Gastrocnemius medialis (tissue), 4 donors: ENCODE measurements at regions not wholly inside any gene's neighbourhood (a gene's known extent, or its start where the extent isn't known, plus 50 kb on each side); places are given as distances from the start of the nearest gene placed in this dataset.

Experiments
- ATAC-seq, 2 donors: fragments of 150-250 bp; one replicate each; pipeline ENCODE4 v1.9.1; 2016
- DNase-seq, 2 donors: peaks; one replicate each; pipeline ENCODE4 v3.0.0-alpha.2; 2019
- H3K27ac ChIP-seq, 4 donors: fragments of 200-600 bp; sonication (generic); 1 replicate in 1 of 4; 2 replicates in 3 of 4; pipeline ENCODE4 v1.5.1; 2016 to 2018; ENCODE audit warnings: mild to moderate bottlenecking in 2 of 4, moderate library complexity in 1 of 4
- H3K27me3 ChIP-seq, 3 donors: fragments of 200-600 bp; sonication (generic) in 2 of 3; 1 replicate in 1 of 3; 2 replicates in 2 of 3; pipeline versions ENCODE4 v1.5.1 to v1.6.0; 2016 to 2019; ENCODE audit warnings: mild to moderate bottlenecking in 1 of 3, moderate library complexity in 1 of 3
- H3K36me3 ChIP-seq, 2 donors: fragments of 200-600 bp; sonication (generic) in 1 of 2; one replicate each; pipeline ENCODE4 v1.5.1; 2017 to 2018
- H3K4me1 ChIP-seq, 2 donors: fragments of 200-600 bp; sonication (generic) in 1 of 2; one replicate each; pipeline ENCODE4 v1.5.1; 2016 to 2017; ENCODE audit warnings: mild to moderate bottlenecking in 2 of 2
- H3K4me3 ChIP-seq, 4 donors: fragments of 200-600 bp; sonication (generic) in 3 of 4; 1 replicate in 1 of 4; 2 replicates in 3 of 4; pipeline ENCODE4 v1.5.1; 2016 to 2019; ENCODE audit warnings: mild to moderate bottlenecking in 2 of 4
- H3K9me3 ChIP-seq, 3 donors: fragments of 200-600 bp; sonication (generic) in 2 of 3; 1 replicate in 1 of 3; 2 replicates in 2 of 3; pipeline ENCODE4 v1.5.1; 2016 to 2019
- CTCF ChIP-seq, 5 experiments: fragments of 450-650 bp in 3 of 5; fragments of 200-600 bp in 2 of 5; sonication (generic) in 2 of 5; IDR thresholded peaks in 4 of 5; conservative IDR thresholded peaks in 1 of 5; 1 replicate in 4 of 5; 2 replicates in 1 of 5; pipeline ENCODE4 v1.5.1; 2016 to 2019; ENCODE audit warnings: antibody characterized with exemption in 5 of 5, mild to moderate bottlenecking in 3 of 5, moderate library complexity in 3 of 5
- POLR2A ChIP-seq, 2 donors: fragments of 450-650 bp; IDR thresholded peaks; one replicate each; pipeline ENCODE4 v1.6.1; 2017; ENCODE audit warnings: antibody characterized with exemption in 2 of 2, mild to moderate bottlenecking in 2 of 2, moderate library complexity in 2 of 2
- in situ Hi-C, 4 donors: fragments of 200-750 bp; cut with MboI; loops; one replicate each; pipeline versions ENCODE4 v1.15.0 to v1.8.0; 2017; ENCODE audit warnings: low sequenced_read_pairs in 4 of 4
- intact Hi-C: fragments of 100-400 bp; cut with DNase I; formaldehyde crosslinking; loops from one replicate; pipeline ENCODE4 v1.15.1; 2023; ENCODE audit warnings: low total_unique reads

- H3K4me3 ChIP-seq: no peak overlapping the region
- H3K27ac ChIP-seq: no peak overlapping the region
- H3K9me3 ChIP-seq: no peaks in the 10 kb centered on the region
- no peaks in the 10 kb centered on the region for H3K4me1 ChIP-seq
- no peak for ATAC-seq
- H3K36me3 ChIP-seq: no peaks in the 10 kb centered on the region
- intact Hi-C loops: no loop called here
- TF ChIP-seq POLR2A (IDR thresholded peaks at IDR 0.05) (no peak), CTCF (IDR thresholded peaks at IDR 0.05 in 4 of 5, conservative IDR thresholded peaks at IDR 0.05 in 1 of 5) (no peak)
- H3K27me3 ChIP-seq: no peaks in the 10 kb centered on the region
- in situ Hi-C loops: loop anchor here in 1 of 4 donors (10.0 kb wide), 1 partner anchor 528 kb away; no protein-coding TSS in a partner anchor
- no peak for DNase-seq
These were observed 73.3 kb upstream of the AKAP13 start for GRCh38 chr15:85306946-85307686.

GRCh38 chr15:85307687-85308045 is 72.7 kb upstream of the AKAP13 start:
- Histone ChIP-seq H3K36me3 (no peaks in the 10 kb centered on the region), H3K27ac (no peak overlapping the region), H3K4me1 (no peaks in the 10 kb centered on the region), H3K9me3 (no peaks in the 10 kb centered on the region), H3K4me3 (no peak overlapping the region), H3K27me3 (no peaks in the 10 kb centered on the region)
- ATAC-seq (no peak), DNase-seq (no peak)
- TF ChIP-seq CTCF (IDR thresholded peaks at IDR 0.05 in 4 of 5, conservative IDR thresholded peaks at IDR 0.05 in 1 of 5) (no peak), POLR2A (IDR thresholded peaks at IDR 0.05) (no peak)
- in situ Hi-C loops: loop anchor here in 1 of 4 donors (10.0 kb wide), 1 partner anchor 527 kb away; no protein-coding TSS in a partner anchor
- intact Hi-C loops: no loop called here

GRCh38 chr15:85311647-85312046 is 68.8 kb upstream of the AKAP13 start:
- DNase-seq: no peak
- in situ Hi-C loops: no loop called here
- H3K27ac ChIP-seq: no peak overlapping the region
- TF ChIP-seq POLR2A (IDR thresholded peaks at IDR 0.05) (no peak), CTCF (IDR thresholded peaks at IDR 0.05 in 4 of 5, conservative IDR thresholded peaks at IDR 0.05 in 1 of 5) (no peak)
- H3K9me3 ChIP-seq: no peaks in the 10 kb centered on the region
- H3K36me3 ChIP-seq: no peaks in the 10 kb centered on the region
- no peaks in the 10 kb centered on the region for H3K27me3 ChIP-seq
- intact Hi-C loops: no loop called here
- H3K4me1 ChIP-seq: no peaks in the 10 kb centered on the region
- ATAC-seq: no peak
- H3K4me3 ChIP-seq: no peak overlapping the region

GRCh38 chr15:85312486-85312885 is 67.9 kb upstream of the AKAP13 start:
- no peak overlapping the region for H3K27ac ChIP-seq

More at GRCh38 chr15:85312486-85312885, 67.9 kb upstream of the AKAP13 start:
- H3K4me3 ChIP-seq: no peak overlapping the region
- intact Hi-C loops: no loop called here
- no peak for TF ChIP-seq CTCF (IDR thresholded peaks at IDR 0.05 in 4 of 5, conservative IDR thresholded peaks at IDR 0.05 in 1 of 5)
- TF ChIP-seq POLR2A (IDR thresholded peaks at IDR 0.05): no peak
- no peak for ATAC-seq
- no peaks in the 10 kb centered on the region for H3K9me3 ChIP-seq
- H3K27me3 ChIP-seq: no peaks in the 10 kb centered on the region
- no peaks in the 10 kb centered on the region for H3K4me1 ChIP-seq
- H3K36me3 ChIP-seq: no peaks in the 10 kb centered on the region
- in situ Hi-C loops: no loop called here
- no peak for DNase-seq
